Hematopoietic multipotent progenitor cell treated with erythropoietin and hydrocortisone succinate and interleukin-3 and kit ligand, for 8 days (in vitro differentiated cells): ENCODE measurements at regions not wholly inside any gene's neighbourhood (a gene's known extent, or its start where the extent isn't known, plus 50 kb on each side); places are given as distances from the start of the nearest gene placed in this dataset.

Experiments used
- DNase-seq: peaks from one replicate; pipeline ENCODE4 v3.0.0-alpha.2; 2015

- no peak for DNase-seq
These were observed 380.3 kb downstream of the GADD45G start for GRCh38 chr9:89985068-89985467.

- DNase-seq = no peak
These were observed 381.4 kb downstream of the GADD45G start for GRCh38 chr9:89986190-89986589.

- DNase-seq = no peak
These were observed 383.6 kb downstream of the GADD45G start for GRCh38 chr9:89988458-89988857.

GRCh38 chr9:89991204-89991790 is 386.5 kb downstream of the GADD45G start:
- no peak for DNase-seq

GRCh38 chr9:89992326-89993198 is 387.8 kb downstream of the GADD45G start:
- no peak for DNase-seq

GRCh38 chr9:89993678-89994630 is 389.1 kb downstream of the GADD45G start:
- DNase-seq = peak; percentile 3

- no peak for DNase-seq
These were observed 390.3 kb downstream of the GADD45G start for GRCh38 chr9:89994988-89995613.

- no peak for DNase-seq
These were observed 391.3 kb downstream of the GADD45G start for GRCh38 chr9:89996116-89996515.

GRCh38 chr9:89996773-89997172 is 392.0 kb downstream of the GADD45G start:
- peak; percentile 9 for DNase-seq

GRCh38 chr9:89998633-89999032 is 393.8 kb downstream of the GADD45G start:
- no peak for DNase-seq

GRCh38 chr9:89999176-89999533 is 394.3 kb downstream of the GADD45G start:
- DNase-seq = no peak

GRCh38 chr9:89999534-90000370 is 394.9 kb downstream of the GADD45G start:
- no peak for DNase-seq

GRCh38 chr9:90000925-90001324 is 396.1 kb downstream of the GADD45G start:
- DNase-seq = no peak

- no peak for DNase-seq
These were observed 396.9 kb downstream of the GADD45G start for GRCh38 chr9:90001747-90002146.

- no peak for DNase-seq
These were observed 397.8 kb downstream of the GADD45G start for GRCh38 chr9:90002397-90003271.

- no peak for DNase-seq
These were observed 400.6 kb downstream of the GADD45G start for GRCh38 chr9:90005388-90005787.

- no peak for DNase-seq
These were observed 403.0 kb downstream of the GADD45G start for GRCh38 chr9:90007516-90008440.

GRCh38 chr9:90009447-90009846 is 404.6 kb downstream of the GADD45G start:
- DNase-seq = no peak

GRCh38 chr9:90010793-90011192 is 406.0 kb downstream of the GADD45G start:
- no peak for DNase-seq

- DNase-seq = no peak
These were observed 408.1 kb downstream of the GADD45G start for GRCh38 chr9:90012949-90013348.
